HEK293 (cell line): ENCODE measurements at regions not wholly inside any gene's neighbourhood (a gene's known extent, or its start where the extent isn't known, plus 50 kb on each side); places are given as distances from the start of the nearest gene placed in this dataset.

Source experiments
- CTCF ChIA-PET: fragments of 350-600 bp; formaldehyde crosslinking; extraction: SDS; loops from one replicate; lab custom pipeline; 2021; ENCODE audit warnings: antibody characterized with exemption; lab: Yijun Ruan, JAX
- POLR2A ChIA-PET: fragments of 300-600 bp; formaldehyde crosslinking; extraction: SDS; loops from one replicate; lab custom pipeline; 2020; ENCODE audit warnings: antibody characterized with exemption, inconsistent platforms; lab: Yijun Ruan, JAX
- H3K27ac ChIP-seq: fragments of 200-500 bp; sonication (Bioruptor generic); 2 replicates; pipeline ENCODE4 v1.5.1; 2014; ENCODE audit warnings: low read depth, low read length, control low read depth, inconsistent platforms; ENCODE audit errors: extremely low read depth
- H3K36me3 ChIP-seq, 2 experiments: fragments of 200-500 bp in 1 of 2; sonication (Bioruptor generic) in 1 of 2; 1 replicate in 1 of 2; 2 replicates in 1 of 2; pipeline ENCODE4 v1.5.1; 2014 to 2017; ENCODE audit warnings: inconsistent platforms in 2 of 2, low read length in 2 of 2; ENCODE audit not compliant: control insufficient read depth in 2 of 2, insufficient read depth in 1 of 2
- H3K4me1 ChIP-seq: fragments of 200-500 bp; sonication (Bioruptor generic); 2 replicates; pipeline ENCODE4 v1.5.1; 2014; ENCODE audit warnings: mild to moderate bottlenecking, low read length, inconsistent platforms; ENCODE audit not compliant: control insufficient read depth, insufficient read depth
- H3K4me3 ChIP-seq: 2 replicates; pipeline ENCODE4 v1.5.1; 2011; ENCODE audit warnings: low read depth, mild to moderate bottlenecking, control low read depth, low read length, moderate library complexity
- H3K9me3 ChIP-seq: fragments of 200-500 bp; sonication (Bioruptor generic); 2 replicates; pipeline ENCODE4 v1.5.1; 2014; ENCODE audit warnings: low read depth, low read length, inconsistent platforms; ENCODE audit not compliant: control insufficient read depth, insufficient read depth
- GLI2 ChIP-seq: fragments of 450-650 bp; formaldehyde crosslinking; IDR thresholded peaks from 2 replicates; pipeline ENCODE4; 2017; ENCODE audit warnings: missing biosample characterization, missing genetic modification characterization, low read depth, borderline replicate concordance
- HOXC10 ChIP-seq: sonication (generic); formaldehyde crosslinking; IDR thresholded peaks from 2 replicates; pipeline ENCODE4 v1.8.1; 2023; ENCODE audit warnings: mild to moderate bottlenecking, missing genetic modification reagents
- KLF1 ChIP-seq: fragments of 450-650 bp; formaldehyde crosslinking; IDR thresholded peaks from 2 replicates; pipeline ENCODE4 v1.5.1; 2016; ENCODE audit warnings: missing biosample characterization, missing genetic modification characterization
- KLF7 ChIP-seq: fragments of 450-650 bp; formaldehyde crosslinking; IDR thresholded peaks from 2 replicates; pipeline ENCODE4 v1.5.1; 2016; ENCODE audit warnings: missing biosample characterization, missing genetic modification characterization, borderline replicate concordance
- ZBTB20 ChIP-seq: fragments of 450-650 bp; formaldehyde crosslinking; IDR thresholded peaks from 2 replicates; pipeline ENCODE4 v1.5.1; 2016; ENCODE audit warnings: missing biosample characterization, missing genetic modification characterization
- ZFP41 ChIP-seq: fragments of 450-650 bp; formaldehyde crosslinking; IDR thresholded peaks from 2 replicates; pipeline ENCODE4 v1.5.1; 2016; ENCODE audit warnings: missing biosample characterization, missing genetic modification characterization, borderline replicate concordance
- ZNF174 ChIP-seq: fragments of 450-650 bp; formaldehyde crosslinking; IDR thresholded peaks from 2 replicates; pipeline ENCODE4 v1.5.0; 2017; ENCODE audit warnings: missing biosample characterization, mild to moderate bottlenecking, missing genetic modification characterization
- ZNF2 ChIP-seq: fragments of 450-650 bp; formaldehyde crosslinking; IDR thresholded peaks from 2 replicates; pipeline ENCODE4 v1.5.1; 2016; ENCODE audit warnings: missing biosample characterization, missing genetic modification characterization
- ZNF266 ChIP-seq: fragments of 450-650 bp; formaldehyde crosslinking; IDR thresholded peaks from 2 replicates; pipeline ENCODE4 v1.5.1; 2016; ENCODE audit warnings: missing biosample characterization, missing genetic modification characterization, low read depth
- ZNF302 ChIP-seq: fragments of 450-650 bp; formaldehyde crosslinking; IDR thresholded peaks from 2 replicates; pipeline ENCODE4 v1.5.1; 2016; ENCODE audit warnings: missing biosample characterization, missing genetic modification characterization, low read depth
- ZNF426 ChIP-seq: fragments of 450-650 bp; formaldehyde crosslinking; IDR thresholded peaks from 2 replicates; pipeline ENCODE4 v1.5.1; 2017; ENCODE audit warnings: missing biosample characterization, missing genetic modification characterization, mild to moderate bottlenecking, inconsistent platforms, moderate library complexity
- ZNF560 ChIP-seq: fragments of 450-650 bp; formaldehyde crosslinking; IDR thresholded peaks from 2 replicates; pipeline ENCODE4 v1.5.1; 2017; ENCODE audit warnings: missing biosample characterization, missing genetic modification characterization, borderline replicate concordance
- ZNF621 ChIP-seq: fragments of 450-650 bp; formaldehyde crosslinking; IDR thresholded peaks from 2 replicates; pipeline ENCODE4 v1.5.1; 2017; ENCODE audit warnings: missing biosample characterization, missing genetic modification characterization
- ZNF670 ChIP-seq: fragments of 450-650 bp; formaldehyde crosslinking; IDR thresholded peaks from 2 replicates; pipeline ENCODE4 v1.5.1; 2016; ENCODE audit warnings: missing biosample characterization, missing genetic modification characterization, low read depth
- ZNF791 ChIP-seq: fragments of 450-650 bp; formaldehyde crosslinking; IDR thresholded peaks from 2 replicates; pipeline ENCODE4 v1.5.1; 2016; ENCODE audit warnings: missing biosample characterization, missing genetic modification characterization
- TF ChIP-seq, protein P1 (sequence below): fragments of 450-650 bp; formaldehyde crosslinking; IDR thresholded peaks from 2 replicates; pipeline ENCODE4 v1.5.1; 2016; ENCODE audit warnings: missing biosample characterization, missing genetic modification characterization
- TF ChIP-seq, protein P2 (sequence below): fragments of 450-650 bp; formaldehyde crosslinking; conservative IDR thresholded peaks from 2 replicates; pipeline ENCODE4 v1.5.1; 2016; ENCODE audit warnings: low read depth, missing biosample characterization, missing genetic modification characterization
- TF ChIP-seq, protein P3 (sequence below): fragments of 450-650 bp; formaldehyde crosslinking; IDR thresholded peaks from 2 replicates; pipeline ENCODE4 v1.5.1; 2016; ENCODE audit warnings: missing biosample characterization, missing genetic modification characterization

DNA sequence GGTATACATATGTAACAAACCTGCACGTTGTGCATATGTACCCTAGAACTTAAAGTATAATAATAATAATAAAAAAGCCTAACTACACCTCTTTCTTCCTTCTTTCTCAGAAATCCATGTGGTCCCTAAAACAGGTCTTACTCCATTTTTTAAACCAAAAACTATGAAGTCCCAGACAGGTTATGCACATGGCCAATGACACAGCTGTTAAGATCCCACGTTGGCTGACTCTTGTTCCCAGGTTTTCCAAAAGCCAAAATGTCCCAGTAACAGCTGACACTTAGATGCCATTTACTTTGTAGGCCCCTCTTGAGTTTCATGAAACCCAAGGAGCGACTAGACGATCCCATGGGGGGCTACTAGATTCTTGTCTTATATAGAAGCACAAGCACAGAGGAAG is 97.0 kb downstream of the KCNF1 start:
- Histone ChIP-seq H3K9me3 (no peaks in the 10 kb centered on the region), H3K36me3 (no peaks in the 10 kb centered on the region), H3K4me3 (no peak overlapping the region), H3K4me1 (peaks cover 3% of the 10 kb centered on the region; the same call in 1 of the 2 replicates), H3K27ac (no peak overlapping the region)
- ChIA-PET CTCF (interaction anchor here (0.6 to 0.8 kb wide), 2 partner anchors 63 to 194 kb away, joined by 3 read pairs; no protein-coding TSS in a partner anchor), POLR2A (no interaction called here)
- TF ChIP-seq GLI2 (tag by site-specific recombination) (no peak), ZNF266 (no peak), ZNF621 (no peak), KLF1 (tag by site-specific recombination) (no peak), ZNF670 (tag by site-specific recombination) (no peak), ZNF174 (tag by site-specific recombination) (no peak), ZFP41 (tag by site-specific recombination) (no peak), KLF7 (tag by site-specific recombination) (no peak), ZBTB20 (tag by site-specific recombination) (no peak), HOXC10 (CRISPR knock-in tag) (no peak), ZNF791 (tag by site-specific recombination) (no peak), ZNF560 (tag by site-specific recombination) (no peak), ZNF302 (tag by site-specific recombination) (no peak), ZNF426 (tag by site-specific recombination) (no peak), ZNF2 (tag by site-specific recombination) (no peak)
- TF ChIP-seq, protein P1, sequence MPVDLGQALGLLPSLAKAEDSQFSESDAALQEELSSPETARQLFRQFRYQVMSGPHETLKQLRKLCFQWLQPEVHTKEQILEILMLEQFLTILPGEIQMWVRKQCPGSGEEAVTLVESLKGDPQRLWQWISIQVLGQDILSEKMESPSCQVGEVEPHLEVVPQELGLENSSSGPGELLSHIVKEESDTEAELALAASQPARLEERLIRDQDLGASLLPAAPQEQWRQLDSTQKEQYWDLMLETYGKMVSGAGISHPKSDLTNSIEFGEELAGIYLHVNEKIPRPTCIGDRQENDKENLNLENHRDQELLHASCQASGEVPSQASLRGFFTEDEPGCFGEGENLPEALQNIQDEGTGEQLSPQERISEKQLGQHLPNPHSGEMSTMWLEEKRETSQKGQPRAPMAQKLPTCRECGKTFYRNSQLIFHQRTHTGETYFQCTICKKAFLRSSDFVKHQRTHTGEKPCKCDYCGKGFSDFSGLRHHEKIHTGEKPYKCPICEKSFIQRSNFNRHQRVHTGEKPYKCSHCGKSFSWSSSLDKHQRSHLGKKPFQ (tag by site-specific recombination), result no peak
- TF ChIP-seq, protein P2, sequence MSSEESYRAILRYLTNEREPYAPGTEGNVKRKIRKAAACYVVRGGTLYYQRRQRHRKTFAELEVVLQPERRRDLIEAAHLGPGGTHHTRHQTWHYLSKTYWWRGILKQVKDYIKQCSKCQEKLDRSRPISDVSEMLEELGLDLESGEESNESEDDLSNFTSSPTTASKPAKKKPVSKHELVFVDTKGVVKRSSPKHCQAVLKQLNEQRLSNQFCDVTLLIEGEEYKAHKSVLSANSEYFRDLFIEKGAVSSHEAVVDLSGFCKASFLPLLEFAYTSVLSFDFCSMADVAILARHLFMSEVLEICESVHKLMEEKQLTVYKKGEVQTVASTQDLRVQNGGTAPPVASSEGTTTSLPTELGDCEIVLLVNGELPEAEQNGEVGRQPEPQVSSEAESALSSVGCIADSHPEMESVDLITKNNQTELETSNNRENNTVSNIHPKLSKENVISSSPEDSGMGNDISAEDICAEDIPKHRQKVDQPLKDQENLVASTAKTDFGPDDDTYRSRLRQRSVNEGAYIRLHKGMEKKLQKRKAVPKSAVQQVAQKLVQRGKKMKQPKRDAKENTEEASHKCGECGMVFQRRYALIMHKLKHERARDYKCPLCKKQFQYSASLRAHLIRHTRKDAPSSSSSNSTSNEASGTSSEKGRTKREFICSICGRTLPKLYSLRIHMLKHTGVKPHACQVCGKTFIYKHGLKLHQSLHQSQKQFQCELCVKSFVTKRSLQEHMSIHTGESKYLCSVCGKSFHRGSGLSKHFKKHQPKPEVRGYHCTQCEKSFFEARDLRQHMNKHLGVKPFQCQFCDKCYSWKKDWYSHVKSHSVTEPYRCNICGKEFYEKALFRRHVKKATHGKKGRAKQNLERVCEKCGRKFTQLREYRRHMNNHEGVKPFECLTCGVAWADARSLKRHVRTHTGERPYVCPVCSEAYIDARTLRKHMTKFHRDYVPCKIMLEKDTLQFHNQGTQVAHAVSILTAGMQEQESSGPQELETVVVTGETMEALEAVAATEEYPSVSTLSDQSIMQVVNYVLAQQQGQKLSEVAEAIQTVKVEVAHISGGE (tag by site-specific recombination), result no peak
- TF ChIP-seq, protein P3, sequence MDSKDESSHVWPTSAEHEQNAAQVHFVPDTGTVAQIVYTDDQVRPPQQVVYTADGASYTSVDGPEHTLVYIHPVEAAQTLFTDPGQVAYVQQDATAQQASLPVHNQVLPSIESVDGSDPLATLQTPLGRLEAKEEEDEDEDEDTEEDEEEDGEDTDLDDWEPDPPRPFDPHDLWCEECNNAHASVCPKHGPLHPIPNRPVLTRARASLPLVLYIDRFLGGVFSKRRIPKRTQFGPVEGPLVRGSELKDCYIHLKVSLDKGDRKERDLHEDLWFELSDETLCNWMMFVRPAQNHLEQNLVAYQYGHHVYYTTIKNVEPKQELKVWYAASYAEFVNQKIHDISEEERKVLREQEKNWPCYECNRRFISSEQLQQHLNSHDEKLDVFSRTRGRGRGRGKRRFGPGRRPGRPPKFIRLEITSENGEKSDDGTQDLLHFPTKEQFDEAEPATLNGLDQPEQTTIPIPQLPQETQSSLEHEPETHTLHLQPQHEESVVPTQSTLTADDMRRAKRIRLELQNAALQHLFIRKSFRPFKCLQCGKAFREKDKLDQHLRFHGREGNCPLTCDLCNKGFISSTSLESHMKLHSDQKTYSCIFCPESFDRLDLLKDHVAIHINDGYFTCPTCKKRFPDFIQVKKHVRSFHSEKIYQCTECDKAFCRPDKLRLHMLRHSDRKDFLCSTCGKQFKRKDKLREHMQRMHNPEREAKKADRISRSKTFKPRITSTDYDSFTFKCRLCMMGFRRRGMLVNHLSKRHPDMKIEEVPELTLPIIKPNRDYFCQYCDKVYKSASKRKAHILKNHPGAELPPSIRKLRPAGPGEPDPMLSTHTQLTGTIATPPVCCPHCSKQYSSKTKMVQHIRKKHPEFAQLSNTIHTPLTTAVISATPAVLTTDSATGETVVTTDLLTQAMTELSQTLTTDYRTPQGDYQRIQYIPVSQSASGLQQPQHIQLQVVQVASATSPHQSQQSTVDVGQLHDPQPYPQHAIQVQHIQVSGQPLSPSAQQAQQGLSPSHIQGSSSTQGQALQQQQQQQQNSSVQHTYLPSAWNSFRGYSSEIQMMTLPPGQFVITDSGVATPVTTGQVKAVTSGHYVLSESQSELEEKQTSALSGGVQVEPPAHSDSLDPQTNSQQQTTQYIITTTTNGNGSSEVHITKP (tag by site-specific recombination), result no peak
